HEK293T (cell line): ENCODE measurements at regions not wholly inside any gene's neighbourhood (a gene's known extent, or its start where the extent isn't known, plus 50 kb on each side); places are given as distances from the start of the nearest gene placed in this dataset.

ENCODE experiments used
- BHLHE40 ChIP-seq: fragments of 450-650 bp; IDR thresholded peaks from 2 replicates; pipeline ENCODE4 v1.6.1; 2016; ENCODE audit warnings: mild to moderate bottlenecking, moderate library complexity, borderline replicate concordance
- CTBP1 ChIP-seq: fragments of 450-650 bp; IDR thresholded peaks from 2 replicates; pipeline ENCODE4 v1.6.1; 2016; ENCODE audit warnings: borderline replicate concordance
- ELF4 ChIP-seq: fragments of 450-650 bp; IDR thresholded peaks from 2 replicates; pipeline ENCODE4 v1.6.1; 2017; ENCODE audit warnings: antibody characterized with exemption
- FOXA1 ChIP-seq: fragments of 450-650 bp; IDR thresholded peaks from 2 replicates; pipeline ENCODE4 v1.6.1; 2016; ENCODE audit warnings: mild to moderate bottlenecking
- FOXK2 ChIP-seq: fragments of 450-650 bp; IDR thresholded peaks from 2 replicates; pipeline ENCODE4 v1.6.1; 2016; ENCODE audit warnings: mild to moderate bottlenecking
- FOXM1 ChIP-seq: fragments of 450-650 bp; IDR thresholded peaks from 2 replicates; pipeline ENCODE4 v1.6.1; 2017; ENCODE audit warnings: mild to moderate bottlenecking, borderline replicate concordance
- L3MBTL2 ChIP-seq: fragments of 450-650 bp; conservative IDR thresholded peaks from 2 replicates; pipeline ENCODE4 v1.6.1; 2016; ENCODE audit warnings: mild to moderate bottlenecking
- NFRKB ChIP-seq: fragments of 450-650 bp; IDR thresholded peaks from 2 replicates; pipeline ENCODE4 v1.6.1; 2016; ENCODE audit warnings: mild to moderate bottlenecking, moderate library complexity
- SP1 ChIP-seq: fragments of 450-650 bp; IDR thresholded peaks from 2 replicates; pipeline ENCODE4 v1.6.1; 2017
- SUZ12 ChIP-seq: fragments of 450-650 bp; IDR thresholded peaks from 2 replicates; pipeline ENCODE4 v1.6.1; 2016; ENCODE audit warnings: mild to moderate bottlenecking
- TARDBP ChIP-seq: fragments of 450-650 bp; IDR thresholded peaks from 2 replicates; pipeline ENCODE4 v1.6.1; 2016
- ZNF384 ChIP-seq: fragments of 450-650 bp; IDR thresholded peaks from 2 replicates; pipeline ENCODE4 v1.6.1; 2016
- TF ChIP-seq, protein P1 (sequence below): fragments of 450-650 bp; IDR thresholded peaks from 2 replicates; pipeline ENCODE4 v1.6.1; 2016

DNA sequence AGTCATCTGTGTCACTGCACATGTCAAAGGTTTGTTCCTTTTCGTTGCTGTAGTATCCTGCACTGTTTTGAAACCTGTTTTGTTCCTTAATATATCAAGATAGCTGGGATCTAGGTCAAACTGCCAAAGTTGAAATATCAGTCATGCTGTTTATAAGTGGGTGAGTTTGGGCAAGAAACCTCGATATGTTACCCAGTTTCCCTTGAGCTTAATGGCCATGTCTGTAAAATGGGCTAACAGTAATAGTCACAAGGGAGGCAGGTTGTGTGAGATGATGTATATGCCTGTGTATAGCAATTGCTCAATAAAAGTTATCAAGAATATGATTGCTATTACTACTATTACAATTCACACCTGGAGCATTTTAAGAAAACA, 57.1 kb downstream of the BHLHE40 start:
- TF ChIP-seq CTBP1 (no peak), L3MBTL2 (no peak), SUZ12 (no peak), SP1 (no peak), FOXM1 (no peak), TARDBP (no peak), ELF4 (no peak), ZNF384 (no peak), FOXK2 (no peak), BHLHE40 (no peak), FOXA1 (no peak), NFRKB (no peak)
- TF ChIP-seq, protein P1, sequence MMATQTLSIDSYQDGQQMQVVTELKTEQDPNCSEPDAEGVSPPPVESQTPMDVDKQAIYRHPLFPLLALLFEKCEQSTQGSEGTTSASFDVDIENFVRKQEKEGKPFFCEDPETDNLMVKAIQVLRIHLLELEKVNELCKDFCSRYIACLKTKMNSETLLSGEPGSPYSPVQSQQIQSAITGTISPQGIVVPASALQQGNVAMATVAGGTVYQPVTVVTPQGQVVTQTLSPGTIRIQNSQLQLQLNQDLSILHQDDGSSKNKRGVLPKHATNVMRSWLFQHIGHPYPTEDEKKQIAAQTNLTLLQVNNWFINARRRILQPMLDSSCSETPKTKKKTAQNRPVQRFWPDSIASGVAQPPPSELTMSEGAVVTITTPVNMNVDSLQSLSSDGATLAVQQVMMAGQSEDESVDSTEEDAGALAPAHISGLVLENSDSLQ, result no peak
